Breast epithelium (tissue), 3 donors: ENCODE measurements at regions not wholly inside any gene's neighbourhood (a gene's known extent, or its start where the extent isn't known, plus 50 kb on each side); places are given as distances from the start of the nearest gene placed in this dataset.

ENCODE experiments used
- CTCF ChIP-seq, 3 donors: fragments of 450-650 bp; IDR thresholded peaks; one replicate each; pipeline ENCODE4 v1.5.1; 2016 to 2017; ENCODE audit warnings: antibody characterized with exemption in 3 of 3, mild to moderate bottlenecking in 3 of 3, moderate library complexity in 3 of 3
- POLR2A ChIP-seq: fragments of 450-650 bp; IDR thresholded peaks from one replicate; pipeline ENCODE4 v1.6.1; 2016; ENCODE audit warnings: antibody characterized with exemption, mild to moderate bottlenecking, moderate library complexity

GRCh38 chr5:68544648-68545552 is 329.3 kb downstream of the PIK3R1 start:
- TF ChIP-seq CTCF (IDR thresholded peaks at IDR 0.05) (no peak), POLR2A (no peak)
